RWPE2 (cell line): ENCODE measurements at regions not wholly inside any gene's neighbourhood (a gene's known extent, or its start where the extent isn't known, plus 50 kb on each side); places are given as distances from the start of the nearest gene placed in this dataset.

Experiments used
- ATAC-seq: fragments of 200-7000 bp; cut with Tn5 transposase; 3 replicates; pipeline ENCODE4 v1.9.1; 2021; ENCODE audit warnings: low read depth
- DNase-seq: peaks from one replicate; pipeline ENCODE4 v3.0.0-alpha.2; 2020; ENCODE audit warnings: low spot score
- H3K27ac ChIP-seq: fragments of 450-650 bp; 2 replicates; pipeline ENCODE4 v1.5.1; 2017; ENCODE audit warnings: mild to moderate bottlenecking; ENCODE audit not compliant: poor library complexity, severe bottlenecking
- H3K27me3 ChIP-seq: fragments of 250-450 bp; sonication (Bioruptor Pico); 2 replicates; pipeline ENCODE4 v1.5.1; 2021; ENCODE audit warnings: mild to moderate bottlenecking, moderate library complexity; ENCODE audit not compliant: insufficient read depth, poor library complexity, severe bottlenecking
- H3K36me3 ChIP-seq: fragments of 250-450 bp; sonication (Bioruptor Pico); 2 replicates; pipeline ENCODE4 v1.5.1; 2020; ENCODE audit warnings: low read depth, mild to moderate bottlenecking, moderate library complexity
- H3K4me1 ChIP-seq: fragments of 250-450 bp; sonication (Bioruptor Pico); 2 replicates; pipeline ENCODE4 v1.5.1; 2021; ENCODE audit warnings: mild to moderate bottlenecking, moderate library complexity; ENCODE audit not compliant: insufficient read depth, poor library complexity, severe bottlenecking
- H3K4me3 ChIP-seq: fragments of 250-450 bp; sonication (Bioruptor Pico); 2 replicates; pipeline ENCODE4 v1.5.1; 2021; ENCODE audit warnings: mild to moderate bottlenecking, moderate library complexity; ENCODE audit not compliant: severe bottlenecking
- H3K9me3 ChIP-seq: fragments of 250-450 bp; sonication (Bioruptor Pico); 2 replicates; pipeline ENCODE4 v1.5.1; 2021; ENCODE audit warnings: mild to moderate bottlenecking, moderate library complexity; ENCODE audit not compliant: severe bottlenecking
- TF ChIP-seq, protein P1 (sequence below): fragments of 450-650 bp; IDR thresholded peaks from one replicate; pipeline ENCODE4 v1.5.1; 2017; ENCODE audit warnings: mild to moderate bottlenecking, moderate library complexity; ENCODE audit not compliant: poor library complexity, severe bottlenecking

DNA sequence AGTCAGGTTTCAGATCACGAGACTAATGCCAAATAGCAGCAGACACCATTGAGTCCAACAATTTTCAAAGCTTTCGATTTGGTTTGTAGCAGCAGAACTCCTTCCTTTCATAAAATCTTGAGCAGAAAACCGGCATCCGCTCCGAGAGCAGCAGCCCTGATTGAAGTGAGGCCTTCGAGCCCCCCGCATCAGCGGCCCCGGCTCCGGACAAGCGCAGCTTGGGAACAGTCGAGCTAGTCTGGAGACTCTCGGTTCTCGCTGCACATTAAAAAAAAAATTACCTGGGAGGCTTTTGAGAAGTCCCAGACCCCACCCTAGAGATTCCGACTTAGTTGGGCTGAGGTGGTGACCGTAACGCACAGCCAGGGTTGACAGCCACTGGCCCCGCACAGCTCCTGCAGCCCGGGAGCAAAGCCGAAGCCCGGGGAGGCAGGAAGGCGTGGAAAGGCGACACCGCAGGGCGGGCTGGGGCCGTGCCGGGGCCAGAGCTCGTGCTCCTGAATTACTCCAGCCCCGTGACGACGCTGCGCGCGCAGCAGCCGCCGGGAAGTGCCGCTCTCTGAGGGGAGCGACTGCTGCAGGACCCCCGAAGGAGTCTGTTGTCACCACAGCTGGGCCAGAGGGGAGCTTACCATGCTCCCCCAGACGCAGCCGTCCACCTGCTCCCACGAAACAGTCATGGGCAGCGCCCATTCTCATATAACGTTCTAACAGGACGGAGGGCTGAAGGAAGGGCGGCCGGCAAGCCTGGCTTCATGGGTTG lies 57.8 kb downstream of the SPATA19 start:
- Histone ChIP-seq H3K27me3 (peaks cover 21% of the 10 kb centered on the region), H3K9me3 (no peaks in the 10 kb centered on the region), H3K36me3 (no peaks in the 10 kb centered on the region), H3K4me3 (no peak overlapping the region), H3K4me1 (no peaks in the 10 kb centered on the region), H3K27ac (no peak overlapping the region)
- DNase-seq (no peak), ATAC-seq (peak; percentile 63; the same call in 2 of the 3 replicates)
- TF ChIP-seq, protein P1, sequence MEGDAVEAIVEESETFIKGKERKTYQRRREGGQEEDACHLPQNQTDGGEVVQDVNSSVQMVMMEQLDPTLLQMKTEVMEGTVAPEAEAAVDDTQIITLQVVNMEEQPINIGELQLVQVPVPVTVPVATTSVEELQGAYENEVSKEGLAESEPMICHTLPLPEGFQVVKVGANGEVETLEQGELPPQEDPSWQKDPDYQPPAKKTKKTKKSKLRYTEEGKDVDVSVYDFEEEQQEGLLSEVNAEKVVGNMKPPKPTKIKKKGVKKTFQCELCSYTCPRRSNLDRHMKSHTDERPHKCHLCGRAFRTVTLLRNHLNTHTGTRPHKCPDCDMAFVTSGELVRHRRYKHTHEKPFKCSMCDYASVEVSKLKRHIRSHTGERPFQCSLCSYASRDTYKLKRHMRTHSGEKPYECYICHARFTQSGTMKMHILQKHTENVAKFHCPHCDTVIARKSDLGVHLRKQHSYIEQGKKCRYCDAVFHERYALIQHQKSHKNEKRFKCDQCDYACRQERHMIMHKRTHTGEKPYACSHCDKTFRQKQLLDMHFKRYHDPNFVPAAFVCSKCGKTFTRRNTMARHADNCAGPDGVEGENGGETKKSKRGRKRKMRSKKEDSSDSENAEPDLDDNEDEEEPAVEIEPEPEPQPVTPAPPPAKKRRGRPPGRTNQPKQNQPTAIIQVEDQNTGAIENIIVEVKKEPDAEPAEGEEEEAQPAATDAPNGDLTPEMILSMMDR, result no peak

DNA sequence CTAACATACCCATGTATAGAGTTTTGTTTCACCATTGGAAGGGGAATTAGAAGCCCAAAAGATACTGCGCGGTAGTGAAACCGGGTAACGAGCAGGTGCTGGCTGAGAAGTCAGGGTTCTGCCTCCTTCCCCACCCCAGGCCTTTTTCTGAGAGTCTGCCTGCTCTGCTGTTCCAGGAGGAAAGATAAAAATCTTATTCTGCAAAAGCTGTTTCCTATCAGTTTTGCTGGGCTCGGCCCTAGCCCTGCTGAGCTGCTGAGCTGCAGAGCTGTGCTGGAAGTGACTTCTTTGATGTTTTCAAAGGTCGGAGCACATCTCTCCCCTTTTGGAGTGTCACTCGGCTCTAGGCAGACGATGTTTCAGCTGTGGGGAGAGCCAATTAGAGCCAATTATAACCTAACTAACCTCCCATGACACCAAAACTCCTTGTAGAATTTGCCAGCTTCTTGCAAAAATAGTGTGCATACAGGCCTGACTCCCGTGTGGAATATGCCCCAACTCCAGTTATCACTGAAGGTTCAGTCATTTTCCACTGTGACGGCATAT lies 59.4 kb downstream of the SPATA19 start:
- ATAC-seq (no peak), DNase-seq (no peak)
- H3K27me3 ChIP-seq, result peaks cover 21% of the 10 kb centered on the region
- TF ChIP-seq, protein P1, result no peak
- H3K36me3 ChIP-seq, result no peaks in the 10 kb centered on the region
- no peak overlapping the region for H3K27ac ChIP-seq
- H3K9me3 ChIP-seq, result no peaks in the 10 kb centered on the region
- H3K4me1 ChIP-seq, result no peaks in the 10 kb centered on the region
- no peak overlapping the region for H3K4me3 ChIP-seq

DNA sequence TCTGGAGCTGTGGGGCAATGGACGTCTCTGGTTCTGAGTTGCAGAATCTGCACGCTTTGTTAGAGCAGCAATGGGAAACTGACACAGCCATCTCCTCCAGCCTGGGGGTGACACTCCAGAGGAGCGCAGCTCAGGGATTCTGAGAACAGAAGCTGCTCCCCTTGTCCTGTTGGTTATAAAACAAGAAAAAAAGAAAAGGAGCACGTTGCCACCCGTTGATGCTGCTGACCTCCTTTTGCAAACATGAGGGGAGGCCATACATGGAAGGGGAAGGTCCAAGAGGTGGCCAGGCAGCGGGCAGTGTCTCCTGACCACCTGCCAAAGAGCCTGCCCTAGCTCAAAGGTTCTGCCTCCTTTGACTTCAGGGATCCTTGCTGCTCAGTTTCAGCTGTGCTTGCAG lies 61.0 kb downstream of the SPATA19 start:
- Histone ChIP-seq H3K27me3 (peaks cover 21% of the 10 kb centered on the region), H3K36me3 (no peaks in the 10 kb centered on the region), H3K4me1 (no peaks in the 10 kb centered on the region), H3K27ac (no peak overlapping the region), H3K4me3 (no peak overlapping the region), H3K9me3 (no peaks in the 10 kb centered on the region)
- DNase-seq (no peak), ATAC-seq (no peak)
- TF ChIP-seq, protein P1, result no peak

DNA sequence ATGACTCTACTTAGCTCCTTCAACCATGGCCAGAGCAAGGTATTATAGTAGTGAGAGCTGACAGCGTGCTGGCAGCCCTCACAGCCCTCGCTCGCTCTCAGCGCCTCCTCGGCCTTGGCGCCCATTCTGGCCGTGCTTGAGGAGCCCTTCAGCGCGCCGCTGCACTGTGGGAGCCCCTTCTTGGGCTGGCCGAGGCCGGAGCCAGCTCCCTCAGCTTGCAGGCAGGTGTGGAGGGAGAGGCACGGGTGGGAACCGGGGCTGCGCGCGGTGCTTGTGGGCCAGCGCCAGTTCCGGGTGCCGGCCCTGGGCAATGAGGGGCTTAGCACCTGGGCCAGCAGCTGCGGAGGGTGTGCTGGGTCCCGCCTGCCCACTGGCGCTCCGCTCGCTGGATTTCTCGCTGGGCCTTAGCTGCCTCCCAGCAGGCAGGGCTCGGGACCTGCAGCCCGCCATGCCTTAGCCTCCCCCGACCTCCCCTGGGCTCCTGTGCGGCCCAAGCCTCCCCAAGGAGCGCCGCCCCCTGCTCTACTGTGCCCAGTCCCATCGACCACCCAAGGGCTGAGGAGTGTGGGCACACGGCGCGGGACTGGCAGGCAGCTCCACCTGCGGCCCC lies 63.1 kb downstream of the SPATA19 start:
- ATAC-seq (no peak), DNase-seq (no peak)
- H3K27ac ChIP-seq, result no peak overlapping the region
- H3K9me3 ChIP-seq, result peaks cover 3% of the 10 kb centered on the region
- H3K4me3 ChIP-seq, result no peak overlapping the region
- H3K27me3 ChIP-seq, result peaks cover 9% of the 10 kb centered on the region
- TF ChIP-seq, protein P1, result no peak
- no peaks in the 10 kb centered on the region for H3K36me3 ChIP-seq
- H3K4me1 ChIP-seq, result no peaks in the 10 kb centered on the region
